ENCODE measurements at regions not wholly inside any gene's neighbourhood (a gene's known extent, or its start where the extent isn't known, plus 50 kb on each side); places are given as distances from the start of the nearest gene placed in this dataset.

GRCh38 chr11:45384711-45385241 is 98.6 kb upstream of the SYT13 start:
- DNase-seq (ENCODE audit: insufficient read length, low spot score) = no peak
- no peak for FAIRE-seq
- no peak for TF ChIP-seq CTCF (IDR thresholded peaks at IDR 0.05; ENCODE audit: insufficient read depth, missing control alignments)

DNA sequence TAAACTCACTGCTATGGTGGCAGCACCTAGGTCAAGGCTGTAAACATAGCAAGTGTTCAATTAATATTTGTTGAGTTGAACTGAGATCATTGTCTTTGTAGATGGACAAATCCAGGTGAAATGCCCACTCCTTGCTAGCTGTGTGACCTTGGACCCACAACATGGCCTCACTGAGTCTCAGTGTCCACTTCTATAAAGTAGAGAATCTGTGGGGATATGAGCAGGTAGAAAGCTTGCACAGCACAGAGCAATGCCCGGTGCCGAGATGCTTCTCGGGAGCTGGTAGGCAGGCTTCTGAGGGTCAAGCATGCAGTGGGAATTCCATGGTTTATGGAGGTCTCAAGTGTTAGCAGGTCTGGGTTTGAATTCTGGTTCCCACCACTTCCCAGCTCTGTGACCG is 97.9 kb upstream of the SYT13 start:
- FAIRE-seq (no peak), DNase-seq (ENCODE audit: insufficient read length, low spot score) (no peak)

DNA sequence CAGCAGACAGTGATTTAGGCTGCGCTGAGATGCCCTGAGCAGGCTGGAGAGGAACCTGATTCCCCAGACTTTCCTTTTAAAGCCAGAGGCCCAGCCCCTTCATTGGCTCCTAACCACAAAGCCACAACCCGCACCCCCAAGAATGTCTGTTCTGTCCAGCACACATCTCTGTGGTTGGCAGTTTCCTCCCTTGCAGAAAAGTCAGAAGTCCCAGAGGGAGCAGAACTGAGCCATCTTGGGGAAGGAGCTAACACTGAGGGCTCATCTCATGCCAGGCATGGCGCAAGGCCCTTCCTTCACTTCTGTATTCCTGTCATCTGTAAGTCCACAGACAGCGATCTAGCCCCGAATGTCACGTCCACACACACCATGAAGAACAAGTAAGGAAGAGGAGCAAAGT is 97.1 kb upstream of the SYT13 start:
- no peak for TF ChIP-seq CTCF (IDR thresholded peaks at IDR 0.05; ENCODE audit: insufficient read depth, missing control alignments)
- FAIRE-seq = no peak
- no peak for DNase-seq (ENCODE audit: insufficient read length, low spot score)

More for the DNA sequence above, 97.9 kb upstream of the SYT13 start:
- TF ChIP-seq CTCF (IDR thresholded peaks at IDR 0.05; ENCODE audit: insufficient read depth, missing control alignments) = no peak

GRCh38 chr11:45382133-45382878 is 96.2 kb upstream of the SYT13 start:
- FAIRE-seq = no peak
- no peak for TF ChIP-seq CTCF (IDR thresholded peaks at IDR 0.05; ENCODE audit: insufficient read depth, missing control alignments)
- DNase-seq (ENCODE audit: insufficient read length, low spot score) = no peak

DNA sequence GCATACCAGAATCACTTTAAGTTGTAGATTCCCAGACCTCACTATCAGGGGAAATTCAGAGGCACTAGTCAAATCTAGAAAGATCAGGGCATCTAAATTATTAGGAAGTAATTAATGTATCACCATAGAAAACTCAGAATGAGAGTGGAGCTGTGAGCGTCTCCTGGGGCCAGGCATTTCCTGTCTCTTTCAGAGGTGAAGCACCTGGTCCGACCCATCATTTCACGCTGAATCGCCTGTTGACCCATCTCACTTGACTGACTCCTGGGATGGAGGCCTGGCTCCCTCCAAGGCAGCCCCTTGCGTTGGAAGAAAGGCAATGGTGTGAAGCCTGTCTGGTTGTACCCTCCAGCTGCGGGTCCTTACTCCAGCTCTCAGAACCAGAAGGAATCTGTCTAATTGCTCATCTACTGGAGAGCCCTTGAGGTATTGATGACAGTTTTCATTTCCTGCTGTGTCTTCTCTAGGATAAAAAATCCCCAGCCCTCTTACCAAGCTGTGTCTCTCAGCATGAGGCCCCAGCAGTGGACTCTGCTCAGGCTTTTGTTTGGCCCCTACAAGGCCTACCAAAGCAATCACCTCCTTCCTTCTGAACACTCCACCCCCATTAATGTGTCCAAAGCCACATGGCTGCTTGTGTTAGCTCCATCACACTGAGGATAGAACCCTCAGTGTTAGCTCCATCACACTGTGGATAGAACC is 93.2 kb upstream of the SYT13 start:
- FAIRE-seq (no peak), DNase-seq (ENCODE audit: insufficient read length, low spot score) (no peak)
- no peak for TF ChIP-seq CTCF (IDR thresholded peaks at IDR 0.05; ENCODE audit: insufficient read depth, missing control alignments)

GRCh38 chr11:45378516-45378915 is 92.4 kb upstream of the SYT13 start:
- FAIRE-seq (no peak), DNase-seq (ENCODE audit: insufficient read length, low spot score) (no peak)
- TF ChIP-seq CTCF (IDR thresholded peaks at IDR 0.05; ENCODE audit: insufficient read depth, missing control alignments) = no peak

GRCh38 chr11:45374653-45375059 is 88.5 kb upstream of the SYT13 start:
- DNase-seq (ENCODE audit: insufficient read length, low spot score) (no peak), FAIRE-seq (no peak)
- TF ChIP-seq CTCF (IDR thresholded peaks at IDR 0.05; ENCODE audit: insufficient read depth, missing control alignments) = no peak
